HEK293 (cell line): ENCODE measurements at regions not wholly inside any gene's neighbourhood (a gene's known extent, or its start where the extent isn't known, plus 50 kb on each side); places are given as distances from the start of the nearest gene placed in this dataset.

Source experiments
- CTCF ChIA-PET: fragments of 350-600 bp; formaldehyde crosslinking; extraction: SDS; loops from one replicate; lab custom pipeline; 2021; ENCODE audit warnings: antibody characterized with exemption; lab: Yijun Ruan, JAX
- POLR2A ChIA-PET: fragments of 300-600 bp; formaldehyde crosslinking; extraction: SDS; loops from one replicate; lab custom pipeline; 2020; ENCODE audit warnings: antibody characterized with exemption, inconsistent platforms; lab: Yijun Ruan, JAX
- H3K27ac ChIP-seq: fragments of 200-500 bp; sonication (Bioruptor generic); 2 replicates; pipeline ENCODE4 v1.5.1; 2014; ENCODE audit warnings: low read depth, low read length, control low read depth, inconsistent platforms; ENCODE audit errors: extremely low read depth
- H3K36me3 ChIP-seq, 2 experiments: fragments of 200-500 bp in 1 of 2; sonication (Bioruptor generic) in 1 of 2; 1 replicate in 1 of 2; 2 replicates in 1 of 2; pipeline ENCODE4 v1.5.1; 2014 to 2017; ENCODE audit warnings: inconsistent platforms in 2 of 2, low read length in 2 of 2; ENCODE audit not compliant: control insufficient read depth in 2 of 2, insufficient read depth in 1 of 2
- H3K4me1 ChIP-seq: fragments of 200-500 bp; sonication (Bioruptor generic); 2 replicates; pipeline ENCODE4 v1.5.1; 2014; ENCODE audit warnings: mild to moderate bottlenecking, low read length, inconsistent platforms; ENCODE audit not compliant: control insufficient read depth, insufficient read depth
- H3K4me3 ChIP-seq: 2 replicates; pipeline ENCODE4 v1.5.1; 2011; ENCODE audit warnings: low read depth, mild to moderate bottlenecking, control low read depth, low read length, moderate library complexity
- H3K9me3 ChIP-seq: fragments of 200-500 bp; sonication (Bioruptor generic); 2 replicates; pipeline ENCODE4 v1.5.1; 2014; ENCODE audit warnings: low read depth, low read length, inconsistent platforms; ENCODE audit not compliant: control insufficient read depth, insufficient read depth
- BCL11A ChIP-seq: fragments of 450-650 bp; formaldehyde crosslinking; IDR thresholded peaks from 2 replicates; pipeline ENCODE4 v1.5.1; 2016; ENCODE audit warnings: low read depth, missing biosample characterization, missing genetic modification characterization
- EGR2 ChIP-seq: fragments of 450-650 bp; formaldehyde crosslinking; IDR thresholded peaks from 2 replicates; pipeline ENCODE4 v1.5.1; 2016; ENCODE audit warnings: low read depth, missing biosample characterization, missing genetic modification characterization
- ELK4 ChIP-seq: IDR thresholded peaks from 2 replicates; pipeline ENCODE4 v1.6.1; 2011; ENCODE audit warnings: mild to moderate bottlenecking, low read depth, low read length, borderline replicate concordance
- IKZF3 ChIP-seq: fragments of 450-650 bp; IDR thresholded peaks from 2 replicates; pipeline ENCODE4 v1.5.0; 2018; ENCODE audit warnings: missing biosample characterization, mild to moderate bottlenecking, missing genetic modification characterization, moderate library complexity
- KLF1 ChIP-seq: fragments of 450-650 bp; formaldehyde crosslinking; IDR thresholded peaks from 2 replicates; pipeline ENCODE4 v1.5.1; 2016; ENCODE audit warnings: missing biosample characterization, missing genetic modification characterization
- YY1 ChIP-seq: fragments of 450-650 bp; formaldehyde crosslinking; IDR thresholded peaks from 2 replicates; pipeline ENCODE4 v1.5.1; 2018; ENCODE audit warnings: missing biosample characterization, missing genetic modification characterization
- ZBTB10 ChIP-seq: fragments of 450-650 bp; formaldehyde crosslinking; IDR thresholded peaks from 2 replicates; pipeline ENCODE4 v1.5.1; 2016; ENCODE audit warnings: missing biosample characterization, missing genetic modification characterization
- ZBTB6 ChIP-seq: fragments of 450-650 bp; formaldehyde crosslinking; IDR thresholded peaks from 2 replicates; pipeline ENCODE4 v1.5.1; 2017; ENCODE audit warnings: missing biosample characterization, missing genetic modification characterization
- ZNF18 ChIP-seq: fragments of 450-650 bp; formaldehyde crosslinking; IDR thresholded peaks from 2 replicates; pipeline ENCODE4 v1.5.1; 2016; ENCODE audit warnings: missing biosample characterization, missing genetic modification characterization
- ZNF223 ChIP-seq: fragments of 450-650 bp; formaldehyde crosslinking; IDR thresholded peaks from 2 replicates; pipeline ENCODE4 v1.5.1; 2016; ENCODE audit warnings: missing biosample characterization, missing genetic modification characterization
- ZNF558 ChIP-seq: fragments of 450-650 bp; formaldehyde crosslinking; IDR thresholded peaks from 2 replicates; pipeline ENCODE4 v1.5.1; 2016; ENCODE audit warnings: missing biosample characterization, missing genetic modification characterization
- ZNF621 ChIP-seq: fragments of 450-650 bp; formaldehyde crosslinking; IDR thresholded peaks from 2 replicates; pipeline ENCODE4 v1.5.1; 2017; ENCODE audit warnings: missing biosample characterization, missing genetic modification characterization
- ZNF629 ChIP-seq: fragments of 450-650 bp; formaldehyde crosslinking; IDR thresholded peaks from 2 replicates; pipeline ENCODE4 v1.5.1; 2017; ENCODE audit warnings: missing biosample characterization, missing genetic modification characterization
- ZNF654 ChIP-seq: fragments of 450-650 bp; formaldehyde crosslinking; IDR thresholded peaks from 2 replicates; pipeline ENCODE4 v1.5.1; 2016; ENCODE audit warnings: low read depth, missing biosample characterization, missing genetic modification characterization
- ZNF664 ChIP-seq: fragments of 450-650 bp; formaldehyde crosslinking; IDR thresholded peaks from 2 replicates; pipeline ENCODE4 v1.5.1; 2016; ENCODE audit warnings: missing biosample characterization, missing genetic modification characterization
- ZNF692 ChIP-seq: fragments of 450-650 bp; formaldehyde crosslinking; IDR thresholded peaks from 2 replicates; pipeline ENCODE4 v1.5.1; 2016; ENCODE audit warnings: missing biosample characterization, missing genetic modification characterization
- TF ChIP-seq, protein P1 (sequence below): fragments of 450-650 bp; formaldehyde crosslinking; IDR thresholded peaks from 2 replicates; pipeline ENCODE4 v1.5.1; 2016; ENCODE audit warnings: missing biosample characterization, missing genetic modification characterization

DNA sequence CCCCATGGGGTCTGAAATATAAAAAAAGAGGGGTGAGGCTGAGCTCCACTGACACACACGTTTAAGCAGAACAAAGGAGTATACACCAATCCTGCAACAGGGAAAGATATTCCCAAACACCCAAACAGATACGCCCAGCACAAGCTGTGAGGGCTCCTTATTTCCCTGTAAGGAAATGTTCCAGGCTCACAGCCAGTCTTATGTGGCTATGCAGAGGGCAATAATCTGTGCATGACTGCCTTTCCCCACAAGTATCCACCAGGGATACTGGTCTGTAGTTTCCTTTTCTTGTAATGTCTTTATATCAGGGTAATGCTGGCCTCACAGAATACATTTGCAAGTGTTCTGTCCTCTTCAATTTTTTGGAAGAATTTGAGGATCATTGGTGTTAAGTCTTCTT, 141.7 kb upstream of the DAAM1 start:
- TF ChIP-seq YY1 (tag by site-specific recombination), result no peak
- no peak for TF ChIP-seq ZNF223 (tag by site-specific recombination)
- no peak for TF ChIP-seq ZNF18 (tag by site-specific recombination)
- no peak for TF ChIP-seq BCL11A (tag by site-specific recombination)
- TF ChIP-seq, protein P1, sequence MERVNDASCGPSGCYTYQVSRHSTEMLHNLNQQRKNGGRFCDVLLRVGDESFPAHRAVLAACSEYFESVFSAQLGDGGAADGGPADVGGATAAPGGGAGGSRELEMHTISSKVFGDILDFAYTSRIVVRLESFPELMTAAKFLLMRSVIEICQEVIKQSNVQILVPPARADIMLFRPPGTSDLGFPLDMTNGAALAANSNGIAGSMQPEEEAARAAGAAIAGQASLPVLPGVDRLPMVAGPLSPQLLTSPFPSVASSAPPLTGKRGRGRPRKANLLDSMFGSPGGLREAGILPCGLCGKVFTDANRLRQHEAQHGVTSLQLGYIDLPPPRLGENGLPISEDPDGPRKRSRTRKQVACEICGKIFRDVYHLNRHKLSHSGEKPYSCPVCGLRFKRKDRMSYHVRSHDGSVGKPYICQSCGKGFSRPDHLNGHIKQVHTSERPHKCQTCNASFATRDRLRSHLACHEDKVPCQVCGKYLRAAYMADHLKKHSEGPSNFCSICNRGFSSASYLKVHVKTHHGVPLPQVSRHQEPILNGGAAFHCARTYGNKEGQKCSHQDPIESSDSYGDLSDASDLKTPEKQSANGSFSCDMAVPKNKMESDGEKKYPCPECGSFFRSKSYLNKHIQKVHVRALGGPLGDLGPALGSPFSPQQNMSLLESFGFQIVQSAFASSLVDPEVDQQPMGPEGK (tag by site-specific recombination), result no peak
- no peak for TF ChIP-seq ELK4
- TF ChIP-seq ZNF621, result no peak
- no peak for TF ChIP-seq ZBTB10
- no peak for TF ChIP-seq KLF1 (tag by site-specific recombination)
- TF ChIP-seq EGR2 (tag by site-specific recombination), result no peak
- no peak for TF ChIP-seq IKZF3
- ChIA-PET CTCF (no interaction called here), POLR2A (interaction anchor here (1.0 kb wide), 1 partner anchor 12 kb away, joined by 3 read pairs; no protein-coding TSS in a partner anchor)
- H3K4me3 ChIP-seq, result no peak overlapping the region
- H3K27ac ChIP-seq, result no peak overlapping the region
- H3K9me3 ChIP-seq, result no peaks in the 10 kb centered on the region; the same call in 1 of the 2 replicates
- H3K36me3 ChIP-seq, result no peaks in the 10 kb centered on the region
- H3K4me1 ChIP-seq, result no peaks in the 10 kb centered on the region

DNA sequence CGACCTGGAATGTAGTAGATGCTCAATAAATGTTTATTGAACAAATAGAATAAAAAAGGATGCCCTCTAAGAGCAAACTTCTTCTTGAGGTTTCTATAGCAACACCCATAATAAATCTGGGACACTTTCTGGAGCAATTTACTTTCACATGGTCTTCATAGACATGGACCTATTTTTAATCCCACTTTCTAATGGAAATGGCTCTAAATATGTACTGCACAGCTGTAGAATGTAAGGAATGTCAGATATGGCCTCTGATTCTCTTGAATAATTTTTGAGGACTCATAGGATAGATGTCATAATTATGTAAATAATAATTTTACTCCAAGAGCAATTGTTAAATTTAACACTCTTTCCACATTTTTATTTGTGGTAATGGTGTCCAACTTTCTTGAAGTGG, 133.5 kb upstream of the DAAM1 start:
- no peaks in the 10 kb centered on the region; the same call in 1 of the 2 replicates for H3K9me3 ChIP-seq
- no peak overlapping the region for H3K27ac ChIP-seq
- POLR2A ChIA-PET, result no interaction called here
- no peaks in the 10 kb centered on the region for H3K36me3 ChIP-seq
- no peak overlapping the region for H3K4me3 ChIP-seq
- CTCF ChIA-PET, result interaction anchor here (0.6 to 1.5 kb wide), 23 partner anchors 10 to 575 kb away, joined by 3 to 29 read pairs (median 4); no protein-coding TSS in a partner anchor
- H3K4me1 ChIP-seq, result no peaks in the 10 kb centered on the region
- TF ChIP-seq ZNF664 (peak; percentile 69; the same call in 1 of the 2 replicates), ZNF629 (tag by site-specific recombination) (no peak)

- H3K4me3 ChIP-seq, result no peak overlapping the region
- H3K9me3 ChIP-seq, result no peaks in the 10 kb centered on the region; the same call in 1 of the 2 replicates
- no peak overlapping the region for H3K27ac ChIP-seq
- TF ChIP-seq ZNF558 (tag by site-specific recombination), result no peak
- TF ChIP-seq ZNF692 (tag by site-specific recombination), result no peak
- TF ChIP-seq ZNF654 (tag by site-specific recombination), result peak; percentile 56
- no peak for TF ChIP-seq ZBTB6 (tag by site-specific recombination)
- POLR2A ChIA-PET, result no interaction called here
- no peaks in the 10 kb centered on the region for H3K36me3 ChIP-seq
- H3K4me1 ChIP-seq, result no peaks in the 10 kb centered on the region
- CTCF ChIA-PET, result interaction anchor here (0.5 to 1.5 kb wide), 25 partner anchors 10 to 576 kb away, joined by 3 to 29 read pairs (median 3); no protein-coding TSS in a partner anchor
Measured at GRCh38 chr14:59055439-59056045, 132.9 kb upstream of the DAAM1 start.
